PC-3 (cell line): ENCODE measurements at regions not wholly inside any gene's neighbourhood (a gene's known extent, or its start where the extent isn't known, plus 50 kb on each side); places are given as distances from the start of the nearest gene placed in this dataset.
A peak's percentile ranks its signal among the peaks of the same experiment; 100 is the strongest.

ENCODE experiments used
- ATAC-seq: fragments of 200-7000 bp; cut with Tn5 transposase; 2 replicates; pipeline ENCODE4 v1.9.1; 2020; ENCODE audit warnings: mild to moderate bottlenecking, moderate library complexity
- BruUV-seq: library from RNA; stranded (reverse); fragments of 400-500 nt; replicated peaks from 2 replicates; lab custom pipeline; 2021; lab: Mats Ljungman, UMichigan
- CTCF ChIA-PET: fragments of 300-600 bp; sonication (Branson Sonifier 250); formaldehyde crosslinking; loops from one replicate; lab custom pipeline; 2022; ENCODE audit warnings: antibody characterized with exemption; lab: Charles Lee
- POLR2A ChIA-PET: fragments of 300-600 bp; sonication (Branson Sonifier 250); formaldehyde crosslinking; loops from one replicate; lab custom pipeline; 2022; ENCODE audit warnings: antibody characterized with exemption; ENCODE audit not compliant: unreplicated experiment; lab: Charles Lee
- DNase-seq: peaks from one replicate; pipeline ENCODE4 v3.0.0-alpha.2; 2015
- H2AFZ ChIP-seq: fragments of 300-600 bp; sonication (generic); 2 replicates; pipeline ENCODE4 v1.6.0; 2016; ENCODE audit warnings: antibody characterized with exemption, low read length
- H3F3A ChIP-seq: fragments of 300-600 bp; sonication (generic); one replicate; pipeline ENCODE4 v1.6.0; 2017; ENCODE audit warnings: antibody characterized with exemption, low read length, control low read depth, mild to moderate bottlenecking; ENCODE audit not compliant: unreplicated experiment
- H3K27ac ChIP-seq: fragments of 300-600 bp; sonication (generic); 2 replicates; pipeline ENCODE4 v1.5.1; 2016; ENCODE audit warnings: mild to moderate bottlenecking, low read length
- H3K27me3 ChIP-seq: fragments of 300-600 bp; sonication (generic); 2 replicates; pipeline ENCODE4 v1.6.1; 2016; ENCODE audit warnings: low read length, mixed read lengths
- H3K36me3 ChIP-seq: fragments of 300-600 bp; sonication (generic); 2 replicates; pipeline ENCODE4 v1.6.1; 2016; ENCODE audit warnings: low read depth, mixed run types, low read length, mixed read lengths
- H3K4me1 ChIP-seq: fragments of 300-600 bp; sonication (generic); 2 replicates; pipeline ENCODE4 v1.5.1; 2016; ENCODE audit warnings: low read length; ENCODE audit not compliant: insufficient read depth
- H3K4me2 ChIP-seq: fragments of 300-600 bp; sonication (generic); 2 replicates; pipeline ENCODE4 v1.6.0; 2016; ENCODE audit warnings: low read length
- H3K4me3 ChIP-seq: fragments of 300-600 bp; sonication (generic); 2 replicates; pipeline ENCODE4 v1.5.1; 2016; ENCODE audit warnings: mild to moderate bottlenecking, low read length, mixed read lengths
- H3K79me2 ChIP-seq: fragments of 300-600 bp; sonication (generic); 2 replicates; pipeline ENCODE4 v1.6.1; 2017; ENCODE audit warnings: low read length, mixed read lengths
- H3K9ac ChIP-seq: fragments of 300-600 bp; sonication (generic); 2 replicates; pipeline ENCODE4 v1.6.0; 2016; ENCODE audit warnings: mild to moderate bottlenecking, low read length
- H3K9me2 ChIP-seq: fragments of 300-600 bp; sonication (generic); replicated peaks from 2 replicates; pipeline ENCODE4 v1.6.1; 2016; ENCODE audit warnings: mixed run types, low read length, mixed read lengths
- H3K9me3 ChIP-seq: fragments of 300-600 bp; sonication (generic); 2 replicates; pipeline ENCODE4 v1.6.1; 2016; ENCODE audit warnings: low read length, mixed read lengths
- H4K20me1 ChIP-seq: fragments of 300-600 bp; sonication (generic); 2 replicates; pipeline ENCODE4 v1.6.1; 2016; ENCODE audit warnings: low read length, mixed read lengths
- EZH2 ChIP-seq: fragments of 300-600 bp; sonication (generic); IDR thresholded peaks from one replicate; pipeline ENCODE4 v1.6.1; 2017; ENCODE audit warnings: antibody characterized with exemption, mild to moderate bottlenecking, low read length; ENCODE audit not compliant: unreplicated experiment
- EZH2phosphoT487 ChIP-seq: fragments of 300-600 bp; sonication (generic); IDR thresholded peaks from 2 replicates; pipeline ENCODE4 v1.6.1; 2018; ENCODE audit warnings: mild to moderate bottlenecking, antibody characterized with exemption, low read length, borderline replicate concordance
- intact Hi-C: fragments of 100-400 bp; cut with micrococcal nuclease; formaldehyde crosslinking; loops from 2 replicates; pipeline ENCODE4 v1.9.0; 2023
- TF ChIP-seq, protein P1 (sequence below): fragments of 300-600 bp; sonication (generic); conservative IDR thresholded peaks from 2 replicates; pipeline ENCODE4 v1.5.1; 2017; ENCODE audit warnings: antibody characterized with exemption, low read depth, mild to moderate bottlenecking, low read length

DNA sequence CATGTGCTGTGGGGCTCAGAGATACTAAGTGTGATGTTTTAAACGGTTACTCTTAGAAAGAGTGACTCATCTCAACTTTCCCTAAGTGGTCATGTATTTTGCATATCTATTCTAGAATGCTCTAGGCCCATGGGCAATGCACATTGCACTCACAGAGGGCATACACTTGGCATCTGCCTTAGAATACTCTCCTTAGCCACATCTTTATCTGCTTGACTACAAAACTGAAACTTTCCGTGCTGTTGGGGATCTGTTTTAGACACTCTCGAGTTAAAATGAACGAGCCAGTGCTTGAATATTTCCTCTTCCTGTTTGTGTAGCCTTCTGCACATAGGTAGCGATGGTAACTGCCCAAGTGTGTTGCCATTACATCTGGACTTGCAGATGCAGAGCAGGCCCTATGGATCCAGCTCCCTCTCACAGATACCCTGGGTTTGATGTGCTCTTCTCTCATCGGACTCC, 180.5 kb downstream of the CAND1 start:
- no peaks in the 10 kb centered on the region for H3K9me2 ChIP-seq
- no TSS peak for BruUV-seq
- H2AFZ ChIP-seq = no peak overlapping the region
- no peaks in the 10 kb centered on the region for H3K4me1 ChIP-seq
- H3F3A ChIP-seq = no peaks in the 10 kb centered on the region
- no peaks in the 10 kb centered on the region for H3K9me3 ChIP-seq
- H3K4me2 ChIP-seq = no peak overlapping the region
- H4K20me1 ChIP-seq = no peaks in the 10 kb centered on the region
- no peaks in the 10 kb centered on the region for H3K36me3 ChIP-seq
- POLR2A ChIA-PET = no interaction called here
- H3K4me3 ChIP-seq = no peak overlapping the region
- DNase-seq (no peak), ATAC-seq (no peak)
- CTCF ChIA-PET = no interaction called here
- TF ChIP-seq EZH2 (no peak), EZH2phosphoT487 (no peak)
- TF ChIP-seq, protein P1, sequence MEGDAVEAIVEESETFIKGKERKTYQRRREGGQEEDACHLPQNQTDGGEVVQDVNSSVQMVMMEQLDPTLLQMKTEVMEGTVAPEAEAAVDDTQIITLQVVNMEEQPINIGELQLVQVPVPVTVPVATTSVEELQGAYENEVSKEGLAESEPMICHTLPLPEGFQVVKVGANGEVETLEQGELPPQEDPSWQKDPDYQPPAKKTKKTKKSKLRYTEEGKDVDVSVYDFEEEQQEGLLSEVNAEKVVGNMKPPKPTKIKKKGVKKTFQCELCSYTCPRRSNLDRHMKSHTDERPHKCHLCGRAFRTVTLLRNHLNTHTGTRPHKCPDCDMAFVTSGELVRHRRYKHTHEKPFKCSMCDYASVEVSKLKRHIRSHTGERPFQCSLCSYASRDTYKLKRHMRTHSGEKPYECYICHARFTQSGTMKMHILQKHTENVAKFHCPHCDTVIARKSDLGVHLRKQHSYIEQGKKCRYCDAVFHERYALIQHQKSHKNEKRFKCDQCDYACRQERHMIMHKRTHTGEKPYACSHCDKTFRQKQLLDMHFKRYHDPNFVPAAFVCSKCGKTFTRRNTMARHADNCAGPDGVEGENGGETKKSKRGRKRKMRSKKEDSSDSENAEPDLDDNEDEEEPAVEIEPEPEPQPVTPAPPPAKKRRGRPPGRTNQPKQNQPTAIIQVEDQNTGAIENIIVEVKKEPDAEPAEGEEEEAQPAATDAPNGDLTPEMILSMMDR = no peak
- H3K9ac ChIP-seq = no peak overlapping the region
- no peaks in the 10 kb centered on the region for H3K79me2 ChIP-seq
- no peak overlapping the region for H3K27ac ChIP-seq
- no peaks in the 10 kb centered on the region for H3K27me3 ChIP-seq
- intact Hi-C loops = no loop called here

DNA sequence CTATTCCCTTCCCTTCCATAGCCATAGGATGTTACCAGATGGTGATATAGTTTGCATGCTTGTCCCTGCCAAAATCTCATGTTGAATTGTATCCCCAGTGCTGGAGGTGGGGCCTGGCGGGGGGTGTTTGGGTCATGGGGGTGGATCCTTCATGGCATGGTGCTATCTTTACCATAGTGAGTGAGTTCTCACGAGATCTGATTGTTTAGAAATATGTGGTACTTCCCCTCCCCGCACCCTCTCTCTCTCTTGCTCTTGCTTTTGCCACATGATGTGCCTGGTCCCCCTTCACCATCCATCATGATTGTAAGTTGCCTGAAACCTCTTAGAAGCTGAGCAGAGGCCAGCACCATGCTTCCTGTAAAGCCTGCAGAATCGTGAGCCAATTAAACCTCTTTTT, 181.3 kb downstream of the CAND1 start:
- no peak overlapping the region for H3K4me2 ChIP-seq
- no peaks in the 10 kb centered on the region for H3K4me1 ChIP-seq
- no TSS peak for BruUV-seq
- no peak overlapping the region for H2AFZ ChIP-seq
- DNase-seq (no peak), ATAC-seq (no peak)
- H3K4me3 ChIP-seq = no peak overlapping the region
- ChIA-PET POLR2A (no interaction called here), CTCF (no interaction called here)
- no peak overlapping the region for H3K9ac ChIP-seq
- intact Hi-C loops = no loop called here
- TF ChIP-seq, protein P1 = no peak
- TF ChIP-seq EZH2phosphoT487 (no peak), EZH2 (no peak)
- H3K27me3 ChIP-seq = no peaks in the 10 kb centered on the region
- H3K27ac ChIP-seq = no peak overlapping the region
- no peaks in the 10 kb centered on the region for H3K36me3 ChIP-seq
- no peaks in the 10 kb centered on the region for H3K79me2 ChIP-seq
- H3K9me2 ChIP-seq = no peaks in the 10 kb centered on the region
- H3K9me3 ChIP-seq = no peaks in the 10 kb centered on the region
- no peaks in the 10 kb centered on the region for H4K20me1 ChIP-seq
- H3F3A ChIP-seq = no peaks in the 10 kb centered on the region

DNA sequence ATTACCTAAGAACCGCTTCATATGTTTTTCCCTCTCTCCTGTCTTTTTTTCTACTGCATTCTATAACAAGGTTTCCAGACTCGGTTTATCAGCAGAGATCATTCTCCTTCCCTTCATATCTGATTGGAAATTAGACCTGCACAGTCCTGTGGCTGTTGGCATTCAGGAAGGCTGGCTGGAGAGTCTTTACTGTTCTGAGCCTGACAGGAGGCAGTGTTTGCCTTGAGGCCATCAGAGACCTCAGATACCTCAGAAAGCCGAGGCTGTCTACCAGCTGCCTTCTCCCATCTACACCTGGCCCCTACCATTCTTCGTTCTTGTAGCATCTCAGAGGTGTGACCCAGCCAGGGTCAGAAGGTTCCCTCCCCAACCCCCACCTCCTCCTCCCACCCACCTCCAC, 182.0 kb downstream of the CAND1 start:
- ChIA-PET CTCF (no interaction called here), POLR2A (no interaction called here)
- H3K79me2 ChIP-seq = no peaks in the 10 kb centered on the region
- no peaks in the 10 kb centered on the region for H3K9me2 ChIP-seq
- H3K4me3 ChIP-seq = no peak overlapping the region
- H3K9me3 ChIP-seq = no peaks in the 10 kb centered on the region
- TF ChIP-seq, protein P1 = 0 out of 2 replicates have a peak, but pooled peaks have one; percentile 13
- no peak for TF ChIP-seq EZH2phosphoT487
- no peak overlapping the region for H3K4me2 ChIP-seq
- intact Hi-C loops = no loop called here
- H2AFZ ChIP-seq = no peak overlapping the region
- ATAC-seq = no peak
- H3K27me3 ChIP-seq = no peaks in the 10 kb centered on the region
- no peaks in the 10 kb centered on the region for H4K20me1 ChIP-seq
- no peak overlapping the region for H3K9ac ChIP-seq
- H3K4me1 ChIP-seq = peaks cover 2% of the 10 kb centered on the region; the same call in 1 of the 2 replicates
- no peak overlapping the region for H3K27ac ChIP-seq
- no TSS peak for BruUV-seq
- DNase-seq = no peak
- H3K36me3 ChIP-seq = no peaks in the 10 kb centered on the region
- H3F3A ChIP-seq = no peaks in the 10 kb centered on the region
